Tibial artery (tissue), 4 donors: ENCODE measurements at regions not wholly inside any gene's neighbourhood (a gene's known extent, or its start where the extent isn't known, plus 50 kb on each side); places are given as distances from the start of the nearest gene placed in this dataset.
"Not testable (repeated sequence)": the region's sequence is repeated elsewhere in the genome, so short reads cannot be mapped to it uniquely, and the experiment has no call there.

Source experiments
- DNase-seq, 2 donors: peaks; one replicate each; pipeline ENCODE4 v3.0.0-alpha.2; 2019
- H3K27ac ChIP-seq, 2 donors: fragments of 200-600 bp; sonication (generic) in 1 of 2; 1 replicate in 1 of 2; 2 replicates in 1 of 2; pipeline ENCODE4 v1.5.1; 2018 to 2019; ENCODE audit warnings: mild to moderate bottlenecking in 1 of 2
- H3K27me3 ChIP-seq, 2 donors: fragments of 200-600 bp; sonication (generic) in 1 of 2; one replicate each; pipeline versions ENCODE4 v1.5.1 to v1.6.0; 2016 to 2019
- H3K36me3 ChIP-seq, 3 donors: fragments of 200-600 bp; sonication (generic) in 2 of 3; one replicate each; pipeline ENCODE4 v1.5.1; 2016 to 2019; ENCODE audit warnings: mild to moderate bottlenecking in 2 of 3
- H3K4me1 ChIP-seq, 4 donors: fragments of 200-600 bp; sonication (generic) in 2 of 4; 1 replicate in 3 of 4; 2 replicates in 1 of 4; pipeline ENCODE4 v1.5.1; 2016 to 2019
- H3K4me3 ChIP-seq, 2 donors: fragments of 200-600 bp; sonication (generic) in 1 of 2; 1 replicate in 1 of 2; 2 replicates in 1 of 2; pipeline ENCODE4 v1.5.1; 2018 to 2019; ENCODE audit warnings: mild to moderate bottlenecking in 2 of 2
- H3K9me3 ChIP-seq, 3 donors: fragments of 200-600 bp; sonication (generic) in 1 of 3; one replicate each; pipeline ENCODE4 v1.5.1; 2016 to 2019
- CTCF ChIP-seq, 2 experiments: fragments of 200-600 bp in 1 of 2; fragments of 450-650 bp in 1 of 2; IDR thresholded peaks; one replicate each; pipeline ENCODE4 v1.5.1; 2017 to 2019; ENCODE audit warnings: antibody characterized with exemption in 2 of 2, mild to moderate bottlenecking in 1 of 2, moderate library complexity in 1 of 2
- intact Hi-C: fragments of 100-400 bp; cut with DNase I; formaldehyde crosslinking; loops from one replicate; pipeline ENCODE4 v1.15.0; 2023; ENCODE audit warnings: low total_unique reads

- H3K9me3 ChIP-seq, result no peaks in the 10 kb centered on the region
- TF ChIP-seq CTCF (IDR thresholded peaks at IDR 0.05), result no peak
- peaks cover 0 to 27% (median 13%) of the 10 kb centered on the region in 4 donors for H3K4me1 ChIP-seq
- peak overlapping the region in 1 of 2 donors; percentile 28 for H3K4me3 ChIP-seq
- H3K36me3 ChIP-seq, result no peaks in the 10 kb centered on the region
- DNase-seq, result no peak
- peaks cover 8 to 64% of the 10 kb centered on the region in 2 donors for H3K27me3 ChIP-seq
- intact Hi-C loops, result no loop called here
- no peak overlapping the region for H3K27ac ChIP-seq
Observed at GRCh38 chr22:25420925-25421904, 143.3 kb upstream of the GRK3 start.

GRCh38 chr22:25426530-25427308, 137.8 kb upstream of the GRK3 start:
- H3K9me3 ChIP-seq, H3K27ac ChIP-seq, DNase-seq, H3K4me1 ChIP-seq, H3K36me3 ChIP-seq, intact Hi-C loops, H3K4me3 ChIP-seq: not testable (repeated sequence)
- H3K27me3 ChIP-seq, result peaks cover 0 to 64% of the 10 kb centered on the region in 2 donors

GRCh38 chr22:25431637-25432342, 132.7 kb upstream of the GRK3 start:
- H3K4me3 ChIP-seq, intact Hi-C loops, H3K4me1 ChIP-seq, H3K9me3 ChIP-seq, DNase-seq, H3K36me3 ChIP-seq, H3K27ac ChIP-seq: not testable (repeated sequence)
- H3K27me3 ChIP-seq, result peaks cover 0 to 35% of the 10 kb centered on the region in 2 donors

- H3K4me1 ChIP-seq, H3K27ac ChIP-seq, intact Hi-C loops, H3K36me3 ChIP-seq, H3K4me3 ChIP-seq, H3K9me3 ChIP-seq, DNase-seq: not testable (repeated sequence)
- H3K27me3 ChIP-seq, result peaks cover 0 to 27% of the 10 kb centered on the region in 2 donors
Observed at GRCh38 chr22:25433381-25433970, 131.0 kb upstream of the GRK3 start.

- no peak for TF ChIP-seq CTCF (IDR thresholded peaks at IDR 0.05)
- H3K4me1 ChIP-seq, result no peaks in the 10 kb centered on the region
- no peaks in the 10 kb centered on the region for H3K36me3 ChIP-seq
- intact Hi-C loops, result no loop called here
- H3K27me3 ChIP-seq, result peaks cover 0 to 5% of the 10 kb centered on the region in 2 donors
- H3K4me3 ChIP-seq, result no peak overlapping the region
- DNase-seq, result no peak
- no peaks in the 10 kb centered on the region for H3K9me3 ChIP-seq
- H3K27ac ChIP-seq, result no peak overlapping the region
Observed at GRCh38 chr22:25437414-25438160, 126.9 kb upstream of the GRK3 start.

GRCh38 chr22:25447067-25447685, 117.3 kb upstream of the GRK3 start:
- DNase-seq, result no peak

More at GRCh38 chr22:25447067-25447685, 117.3 kb upstream of the GRK3 start:
- intact Hi-C loops, result no loop called here
- no peaks in the 10 kb centered on the region for H3K9me3 ChIP-seq
- H3K27me3 ChIP-seq, result no peaks in the 10 kb centered on the region
- no peak overlapping the region for H3K4me3 ChIP-seq
- H3K36me3 ChIP-seq, result no peaks in the 10 kb centered on the region
- TF ChIP-seq CTCF (IDR thresholded peaks at IDR 0.05), result no peak
- H3K27ac ChIP-seq, result no peak overlapping the region
- H3K4me1 ChIP-seq, result peaks cover 0 to 34% (median 13%) of the 10 kb centered on the region in 4 donors
